H1 (cell line): ENCODE measurements at regions not wholly inside any gene's neighbourhood (a gene's known extent, or its start where the extent isn't known, plus 50 kb on each side); places are given as distances from the start of the nearest gene placed in this dataset.

ENCODE experiments used
- CTCF ChIA-PET: fragments of 300-600 bp; sonication (Branson Sonifier 250); formaldehyde crosslinking; loops from one replicate; lab custom pipeline; 2021; ENCODE audit not compliant: partially characterized antibody; lab: Charles Lee
- POLR2A ChIA-PET: fragments of 300-600 bp; sonication (Branson Sonifier 250); formaldehyde crosslinking; loops from one replicate; lab custom pipeline; 2021; ENCODE audit warnings: inconsistent platforms; ENCODE audit not compliant: partially characterized antibody; lab: Charles Lee
- DNase-seq, 2 experiments: peaks; one replicate each; pipeline versions ENCODE4 v3.0.0 to v3.0.0-alpha.2; 2010 to 2022; ENCODE audit warnings: low spot score in 2 of 2, low read depth in 1 of 2, mixed read lengths in 1 of 2
- FAIRE-seq: peaks from 2 replicates; lab custom pipeline; 2011; peaks lifted over from hg19 to GRCh38; lab: Jason Lieb, UNC
- H2AFZ ChIP-seq: 2 replicates; pipeline ENCODE4 v1.8.1; 2012; ENCODE audit warnings: low read length, inconsistent platforms
- H2AK5ac ChIP-seq: 2 replicates; pipeline ENCODE4 v1.6.1; 2013; ENCODE audit warnings: low read depth, low read length
- H2BK120ac ChIP-seq: replicated peaks from 2 replicates; pipeline ENCODE3; 2013; ENCODE audit warnings: low read depth, low read length, inconsistent platforms
- H2BK12ac ChIP-seq: 2 replicates; pipeline ENCODE4 v1.6.1; 2013; ENCODE audit warnings: low read depth, low read length
- H2BK15ac ChIP-seq: 2 replicates; pipeline ENCODE4 v1.6.1; 2013; ENCODE audit warnings: low read length
- H2BK20ac ChIP-seq: 2 replicates; pipeline ENCODE4 v1.6.1; 2013; ENCODE audit warnings: low read length
- H2BK5ac ChIP-seq: 2 replicates; pipeline ENCODE4 v1.6.1; 2013; ENCODE audit warnings: low read depth, low read length
- H3K14ac ChIP-seq: 2 replicates; pipeline ENCODE4 v1.6.1; 2013; ENCODE audit warnings: inconsistent platforms; ENCODE audit not compliant: insufficient read length
- H3K18ac ChIP-seq: 2 replicates; pipeline ENCODE4 v1.6.1; 2013; ENCODE audit warnings: low read length; ENCODE audit errors: extremely low read depth
- H3K23ac ChIP-seq: 2 replicates; pipeline ENCODE4 v1.6.1; 2013; ENCODE audit warnings: inconsistent platforms; ENCODE audit not compliant: insufficient read length
- H3K23me2 ChIP-seq: 2 replicates; pipeline ENCODE4 v1.6.1; 2013; ENCODE audit warnings: low read depth, low read length
- H3K27ac ChIP-seq: 2 replicates; pipeline ENCODE4 v1.6.1; 2011; ENCODE audit warnings: low read depth, low read length, inconsistent platforms
- H3K27me3 ChIP-seq, 4 experiments: replicated peaks in 1 of 4; 1 replicate in 1 of 4; 2 replicates in 3 of 4; pipeline versions ENCODE4 v1.6.1 to v1.8.1; 2011 to 2013; ENCODE audit warnings: low read length in 3 of 4, mild to moderate bottlenecking in 3 of 4, inconsistent platforms in 2 of 4, mixed read lengths in 2 of 4, moderate library complexity in 1 of 4; ENCODE audit not compliant: control insufficient read depth in 3 of 4, insufficient read depth in 3 of 4; ENCODE audit errors: extremely low read depth in 1 of 4
- H3K36me3 ChIP-seq, 4 experiments: 2 replicates each; pipeline versions ENCODE4 v1.6.1 to v1.8.1; 2011 to 2013; ENCODE audit warnings: mild to moderate bottlenecking in 4 of 4, low read length in 3 of 4, moderate library complexity in 2 of 4, control low read depth in 1 of 4, inconsistent platforms in 1 of 4; ENCODE audit not compliant: insufficient read depth in 4 of 4, control insufficient read depth in 2 of 4
- H3K4ac ChIP-seq: replicated peaks from 2 replicates; pipeline ENCODE3; 2013; ENCODE audit warnings: low read length, low read depth, mixed read lengths, inconsistent platforms; ENCODE audit not compliant: insufficient read length
- H3K4me1 ChIP-seq, 4 experiments: replicated peaks in 1 of 4; 1 replicate in 1 of 4; 2 replicates in 3 of 4; pipeline versions ENCODE4 v1.6.1 to v1.8.1; 2011 to 2013; ENCODE audit warnings: low read length in 3 of 4, inconsistent platforms in 2 of 4, mixed read lengths in 1 of 4; ENCODE audit not compliant: insufficient read depth in 4 of 4, control insufficient read depth in 3 of 4
- H3K4me2 ChIP-seq, 2 experiments: 2 replicates each; pipeline versions ENCODE4 v1.6.1 to v1.8.1; 2011 to 2013; ENCODE audit warnings: low read depth in 2 of 2, low read length in 2 of 2, control low read depth in 1 of 2, inconsistent platforms in 1 of 2, mild to moderate bottlenecking in 1 of 2; ENCODE audit not compliant: insufficient read depth in 1 of 2
- H3K4me3 ChIP-seq, 4 experiments: fragments of 200-600, 300-600 bp in 1 of 4; sonication (generic), shearing (Covaris generic), sonication (Bioruptor Twin) in 1 of 4; 2 replicates each; pipeline versions ENCODE4 v1.5.1 to v1.8.1; 2011 to 2016; ENCODE audit warnings: low read length in 4 of 4, low read depth in 3 of 4, control low read depth in 2 of 4, inconsistent platforms in 2 of 4, mild to moderate bottlenecking in 2 of 4, mixed read lengths in 1 of 4, moderate library complexity in 1 of 4; ENCODE audit not compliant: insufficient read depth in 2 of 4; ENCODE audit errors: extremely low read depth in 1 of 4
- H3K56ac ChIP-seq: replicated peaks from 2 replicates; pipeline ENCODE3; 2013; ENCODE audit warnings: low read depth, mild to moderate bottlenecking, mixed read lengths, low read length, inconsistent platforms; ENCODE audit not compliant: insufficient read length
- H3K79me1 ChIP-seq: 2 replicates; pipeline ENCODE4 v1.6.1; 2013; ENCODE audit warnings: low read depth, low read length, control low read depth
- H3K79me2 ChIP-seq, 2 experiments: 2 replicates each; pipeline versions ENCODE4 v1.6.1 to v1.8.1; 2012 to 2013; ENCODE audit warnings: low read length in 2 of 2, mild to moderate bottlenecking in 2 of 2, inconsistent platforms in 1 of 2; ENCODE audit not compliant: insufficient read depth in 2 of 2, control insufficient read depth in 1 of 2
- H3K9ac ChIP-seq, 4 experiments: replicated peaks in 1 of 4; 1 replicate in 1 of 4; 2 replicates in 3 of 4; pipeline versions ENCODE4 v1.6.1 to v1.8.1; 2011 to 2013; ENCODE audit warnings: low read depth in 3 of 4, low read length in 3 of 4, control low read depth in 2 of 4, mild to moderate bottlenecking in 2 of 4, moderate library complexity in 2 of 4, inconsistent platforms in 1 of 4; ENCODE audit errors: extremely low read depth in 1 of 4
- H3K9me3 ChIP-seq, 2 experiments: 2 replicates each; pipeline versions ENCODE4 v1.6.1 to v1.8.1; 2012 to 2013; ENCODE audit warnings: mild to moderate bottlenecking in 2 of 2, moderate library complexity in 2 of 2, control low read depth in 1 of 2, inconsistent platforms in 1 of 2, low read depth in 1 of 2, low read length in 1 of 2, mixed read lengths in 1 of 2; ENCODE audit not compliant: insufficient read depth in 2 of 2
- H4K20me1 ChIP-seq, 2 experiments: replicated peaks in 1 of 2; 2 replicates each; pipeline versions ENCODE3 to v1.8.1; 2011 to 2013; ENCODE audit warnings: inconsistent platforms in 2 of 2, low read length in 2 of 2, mild to moderate bottlenecking in 1 of 2; ENCODE audit not compliant: insufficient read depth in 2 of 2, control insufficient read depth in 1 of 2
- H4K5ac ChIP-seq: 2 replicates; pipeline ENCODE4 v1.6.1; 2013; ENCODE audit warnings: low read length, low read depth, mixed read lengths, inconsistent platforms; ENCODE audit not compliant: insufficient read length
- H4K8ac ChIP-seq: 2 replicates; pipeline ENCODE4 v1.8.0; 2013; ENCODE audit warnings: mild to moderate bottlenecking, moderate library complexity, low read length, inconsistent platforms; ENCODE audit not compliant: insufficient read depth; ENCODE audit errors: extremely low read depth
- H4K91ac ChIP-seq: replicated peaks from 2 replicates; pipeline ENCODE3; 2013; ENCODE audit warnings: low read length, mixed read lengths, inconsistent platforms; ENCODE audit not compliant: insufficient read length
- ASH2L ChIP-seq: fragments of 200-600, 300-600 bp; sonication (generic); IDR thresholded peaks from one replicate; pipeline ENCODE4 v1.7.1; 2017; ENCODE audit warnings: low read length
- BRCA1 ChIP-seq: IDR thresholded peaks from 2 replicates; pipeline ENCODE4 v1.6.1; 2012; ENCODE audit warnings: low read depth, low read length, improper control_type of control experiment
- EP300 ChIP-seq, 2 experiments: IDR thresholded peaks; 1 replicate in 1 of 2; 2 replicates in 1 of 2; pipeline ENCODE4 v1.6.1; 2011 to 2012; ENCODE audit warnings: low read depth in 2 of 2, low read length in 2 of 2, mild to moderate bottlenecking in 2 of 2, borderline replicate concordance in 1 of 2, inconsistent platforms in 1 of 2, moderate library complexity in 1 of 2
- HDAC6 ChIP-seq: IDR thresholded peaks from one replicate; pipeline ENCODE4 v1.7.1; 2012; ENCODE audit warnings: low read depth, mild to moderate bottlenecking, inconsistent platforms, low read length, moderate library complexity
- NRF1 ChIP-seq: IDR thresholded peaks from 2 replicates; pipeline ENCODE4 v1.6.1; 2011; ENCODE audit warnings: mild to moderate bottlenecking, low read depth, low read length, improper control_type of control experiment
- PHF8 ChIP-seq: fragments of 200-600 bp; sonication (generic); conservative IDR thresholded peaks from 2 replicates; pipeline ENCODE4 v1.7.1; 2012; ENCODE audit warnings: low read depth, mild to moderate bottlenecking, inconsistent platforms, low read length, moderate library complexity
- POLR2AphosphoS5 ChIP-seq: IDR thresholded peaks from 2 replicates; pipeline ENCODE4 v1.6.1; 2011; ENCODE audit warnings: low read depth, low read length
- RAD21 ChIP-seq, 2 experiments: IDR thresholded peaks in 1 of 2; conservative IDR thresholded peaks in 1 of 2; 2 replicates each; pipeline ENCODE4 v1.6.1; 2011; ENCODE audit warnings: low read depth in 2 of 2, low read length in 2 of 2, improper control_type of control experiment in 1 of 2, inconsistent platforms in 1 of 2, mild to moderate bottlenecking in 1 of 2, moderate library complexity in 1 of 2
- RFX5 ChIP-seq: IDR thresholded peaks from 2 replicates; pipeline ENCODE4 v1.6.1; 2011; ENCODE audit warnings: low read depth, low read length, improper control_type of control experiment, borderline replicate concordance
- SP1 ChIP-seq: IDR thresholded peaks from 2 replicates; pipeline ENCODE4 v1.6.1; 2011; ENCODE audit warnings: low read depth, low read length
- SP4 ChIP-seq: IDR thresholded peaks from 2 replicates; pipeline ENCODE4 v1.6.1; 2012; ENCODE audit warnings: low read length, inconsistent platforms
- SUZ12 ChIP-seq: fragments of 200-600 bp; sonication (generic); IDR thresholded peaks from 2 replicates; pipeline ENCODE4 v1.6.1; 2012; ENCODE audit warnings: mild to moderate bottlenecking, inconsistent platforms, low read length, moderate library complexity, mixed read lengths
- YY1 ChIP-seq: IDR thresholded peaks from 2 replicates; pipeline ENCODE4 v1.6.1; 2011; ENCODE audit warnings: low read depth, mild to moderate bottlenecking, low read length
- WGBS, 2 experiments: shearing (Covaris generic) in 1 of 2; methylation state at CpG; one replicate each; pipeline versions ENCODE4 v1.1.6 to v1.1.7; 2013 to 2015; ENCODE audit warnings: low lambda C conversion rate in 2 of 2, mixed read lengths in 2 of 2, inconsistent platforms in 1 of 2, low coverage in 1 of 2, missing lambda C conversion rate in 1 of 2; ENCODE audit not compliant: insufficient replicate concordance in 2 of 2, insufficient coverage in 1 of 2, insufficient read length in 1 of 2; ENCODE audit errors: extremely low coverage in 1 of 2, missing lambda C conversion rate in 1 of 2; 5-methylcytosine and 5-hydroxymethylcytosine counted together
- TF ChIP-seq, protein P1 (sequence below): IDR thresholded peaks from 2 replicates; pipeline ENCODE4 v1.6.1; 2012; ENCODE audit warnings: inconsistent platforms

- H2BK120ac ChIP-seq: no peak overlapping the region
- POLR2A ChIA-PET: no interaction called here
- no peak overlapping the region for H3K4ac ChIP-seq
- no peaks in the 10 kb centered on the region for H3K79me1 ChIP-seq
- H3K79me2 ChIP-seq: no peaks in the 10 kb centered on the region
- H2BK12ac ChIP-seq: no peak overlapping the region
- WGBS, 2 experiments: 97% methylated on average over 14 of the region's 14 CpGs; no CpG with 5 or more reads in 1 of the 2 experiments
- no peak overlapping the region for H3K27ac ChIP-seq
- H3K14ac ChIP-seq: no peak overlapping the region
- H3K9me3 ChIP-seq: 0 out of 4 replicates have a peak, but pooled peaks cover 0 to 3% of the 10 kb centered on the region in 2 experiments
- H3K23ac ChIP-seq: peak overlapping the region; percentile 52
- no peaks in the 10 kb centered on the region for H3K36me3 ChIP-seq
- no peak overlapping the region for H4K8ac ChIP-seq
- no peak overlapping the region for H2BK5ac ChIP-seq
- H3K4me1 ChIP-seq: no peaks in the 10 kb centered on the region
- no peaks in the 10 kb centered on the region for H4K20me1 ChIP-seq
- H4K5ac ChIP-seq: no peak overlapping the region
- H4K91ac ChIP-seq: no peak overlapping the region
- H2BK20ac ChIP-seq: no peak overlapping the region
- H3K56ac ChIP-seq: no peak overlapping the region
- no peaks in the 10 kb centered on the region for H3K23me2 ChIP-seq
- CTCF ChIA-PET: interaction anchor here (0.8 kb wide), 1 partner anchor 17 kb away, joined by 4 read pairs; no protein-coding TSS in a partner anchor
- no peak for FAIRE-seq
- no peak overlapping the region for H2AK5ac ChIP-seq
- H3K9ac ChIP-seq: no peak overlapping the region
- H3K4me2 ChIP-seq: no peak overlapping the region
- H3K18ac ChIP-seq: no peak overlapping the region
- H3K4me3 ChIP-seq: no peak overlapping the region
- H2AFZ ChIP-seq: no peak overlapping the region
- H2BK15ac ChIP-seq: no peak overlapping the region
- no peaks in the 10 kb centered on the region for H3K27me3 ChIP-seq
- DNase-seq: no peak
- TF ChIP-seq EP300 (IDR thresholded peaks at IDR 0.05; ENCODE audit: borderline replicate concordance in 1 of 2, low read depth in 2 of 2, low read length in 2 of 2): no peak
- TF ChIP-seq SUZ12: no peak
- TF ChIP-seq HDAC6: no peak
- no peak for TF ChIP-seq YY1
- no peak for TF ChIP-seq RAD21 (IDR thresholded peaks at IDR 0.05 in 1 of 2, conservative IDR thresholded peaks at IDR 0.05 in 1 of 2; ENCODE audit: low read depth in 2 of 2, low read length in 2 of 2)
- no peak for TF ChIP-seq PHF8
- no peak for TF ChIP-seq SP1
- TF ChIP-seq, protein P1, sequence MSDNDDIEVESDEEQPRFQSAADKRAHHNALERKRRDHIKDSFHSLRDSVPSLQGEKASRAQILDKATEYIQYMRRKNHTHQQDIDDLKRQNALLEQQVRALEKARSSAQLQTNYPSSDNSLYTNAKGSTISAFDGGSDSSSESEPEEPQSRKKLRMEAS: no peak
- TF ChIP-seq SP4: no peak
- no peak for TF ChIP-seq BRCA1
- no peak for TF ChIP-seq ASH2L
- TF ChIP-seq NRF1: no peak
- TF ChIP-seq RFX5: no peak
- no peak for TF ChIP-seq POLR2AphosphoS5
These were observed 944.0 kb upstream of the MIR17HG start for GRCh38 chr13:90403330-90404082.
